Right ventricle myocardium inferior (tissue), 1 donor: ENCODE measurements at regions not wholly inside any gene's neighbourhood (a gene's known extent, or its start where the extent isn't known, plus 50 kb on each side); places are given as distances from the start of the nearest gene placed in this dataset.
A peak's percentile ranks its signal among the peaks of the same experiment; 100 is the strongest.

Experiments
- ATAC-seq: fragments of 200-7000 bp; cut with Tn5 transposase; one replicate; pipeline ENCODE4 v1.9.1; 2020; ENCODE audit warnings: mild to moderate bottlenecking, moderate library complexity
- DNase-seq: peaks from one replicate; pipeline ENCODE4 v3.0.0; 2021; ENCODE audit errors: missing footprints
- intact Hi-C: fragments of 100-400 bp; cut with DNase I; formaldehyde crosslinking; loops from one replicate; pipeline ENCODE4 v1.11.0; 2022
- donor health status: DM: no; HTN: yes; CAD: no; lungs with severe emphysema.

DNA sequence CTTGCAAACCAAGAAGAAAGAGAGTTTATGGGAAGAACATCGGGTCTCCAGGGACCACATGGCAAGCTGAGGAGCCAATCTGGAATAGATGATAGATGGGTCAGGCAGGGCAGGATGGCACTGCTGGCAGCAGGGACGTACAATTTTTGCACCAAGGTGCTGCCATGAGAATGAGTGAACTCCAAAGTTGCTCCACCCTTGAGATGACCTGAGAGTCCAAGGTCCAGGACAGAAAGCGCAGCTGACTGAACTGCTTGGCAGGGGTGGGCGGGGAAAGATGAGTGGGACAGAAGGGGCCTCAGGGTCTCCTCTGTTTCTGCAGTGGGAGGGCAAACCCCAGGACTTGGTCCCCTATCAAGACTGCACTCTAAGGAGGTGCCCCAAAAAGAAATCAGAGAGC lies 136.7 kb upstream of the GSC start:
- intact Hi-C loops: loop anchor here (10.0 kb wide), 1 partner anchor 188 kb away; no protein-coding TSS in a partner anchor
- ATAC-seq: peak; percentile 5
- DNase-seq: no peak

DNA sequence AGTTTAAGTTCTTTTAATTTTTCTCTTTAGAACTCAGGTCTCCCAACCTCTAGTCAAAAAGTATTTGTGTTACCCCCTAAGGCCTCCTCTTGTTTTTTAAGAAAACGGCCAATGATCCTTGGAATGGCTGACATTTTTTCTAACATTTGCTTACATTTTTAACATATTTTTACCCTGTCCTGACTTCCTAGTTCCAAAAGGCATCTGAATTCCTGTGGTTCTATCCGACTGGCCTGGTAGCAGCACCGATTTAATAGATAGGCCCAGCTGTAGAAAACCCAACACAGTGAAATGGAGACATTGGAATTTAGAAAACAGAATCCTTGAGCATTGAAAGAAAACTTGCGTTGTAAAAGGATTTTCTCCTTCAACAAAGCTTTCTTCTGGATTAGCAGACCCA lies 134.7 kb upstream of the GSC start:
- DNase-seq (no peak), ATAC-seq (no peak)
- intact Hi-C loops: loop anchor here (10.0 kb wide), 1 partner anchor 190 kb away; no protein-coding TSS in a partner anchor

DNA sequence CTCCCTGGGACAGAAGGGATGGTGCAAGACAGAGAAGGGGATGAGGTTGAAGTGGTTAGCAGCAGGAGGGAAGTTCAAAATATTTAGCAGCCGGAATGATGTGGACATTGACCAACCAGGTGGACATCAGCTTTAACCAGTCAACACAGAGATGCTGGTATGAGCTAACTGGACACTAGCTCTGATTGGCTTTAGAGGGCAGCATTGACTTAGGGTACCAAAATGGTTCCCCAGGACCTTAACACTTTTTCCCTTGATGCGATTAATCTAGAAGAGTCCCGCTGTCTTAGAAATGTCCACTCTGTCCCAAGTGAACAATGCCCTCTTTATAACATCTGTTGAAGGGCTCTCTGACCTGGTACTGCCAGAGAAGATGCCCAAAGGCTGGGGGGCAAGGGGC lies 134.0 kb upstream of the GSC start:
- DNase-seq (no peak), ATAC-seq (no peak)
- intact Hi-C loops: loop anchor here (10.0 kb wide), 1 partner anchor 191 kb away; no protein-coding TSS in a partner anchor

DNA sequence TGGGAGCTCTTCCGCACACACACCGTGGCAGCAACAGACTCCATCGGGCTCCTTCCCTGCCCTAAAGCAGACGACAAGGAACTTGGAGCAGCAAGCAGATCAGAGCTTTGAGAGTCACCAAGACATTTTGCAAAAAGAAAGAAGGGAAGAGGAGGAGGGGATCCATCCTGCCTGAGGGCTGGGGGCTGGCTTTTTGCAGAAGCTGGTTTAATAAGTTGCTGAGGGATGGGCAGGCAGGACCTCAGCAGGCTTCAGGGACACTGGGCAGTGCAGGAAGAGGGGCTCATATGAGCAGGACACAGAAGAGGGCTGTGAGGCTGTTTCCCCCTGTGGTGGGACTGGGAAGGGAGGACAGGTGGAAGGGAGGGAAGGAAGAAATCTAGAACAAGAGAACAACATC lies 133.4 kb upstream of the GSC start:
- intact Hi-C loops: loop anchor here (10.0 kb wide), 1 partner anchor 191 kb away; no protein-coding TSS in a partner anchor
- DNase-seq (no peak), ATAC-seq (no peak)

DNA sequence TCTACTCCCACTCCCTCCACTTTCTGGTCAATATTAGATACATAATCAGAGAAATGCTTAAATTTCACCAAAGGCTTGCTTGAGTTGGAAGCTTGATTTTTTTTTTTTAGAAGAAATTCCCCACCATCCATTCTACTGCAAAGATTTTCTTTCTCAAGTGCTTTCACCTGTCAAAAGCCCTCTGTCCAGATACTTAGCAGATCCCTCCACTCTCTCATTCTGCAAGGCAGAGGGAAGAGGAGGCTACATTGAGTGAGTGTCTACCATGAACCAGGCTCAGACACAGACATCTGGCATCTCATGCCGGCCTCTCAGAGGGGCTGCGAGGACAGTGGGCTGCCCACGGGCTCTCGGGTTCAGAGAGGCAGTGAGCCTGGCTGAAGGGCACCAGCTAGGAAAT lies 127.6 kb upstream of the GSC start:
- intact Hi-C loops: no loop called here
- ATAC-seq (no peak), DNase-seq (no peak)

DNA sequence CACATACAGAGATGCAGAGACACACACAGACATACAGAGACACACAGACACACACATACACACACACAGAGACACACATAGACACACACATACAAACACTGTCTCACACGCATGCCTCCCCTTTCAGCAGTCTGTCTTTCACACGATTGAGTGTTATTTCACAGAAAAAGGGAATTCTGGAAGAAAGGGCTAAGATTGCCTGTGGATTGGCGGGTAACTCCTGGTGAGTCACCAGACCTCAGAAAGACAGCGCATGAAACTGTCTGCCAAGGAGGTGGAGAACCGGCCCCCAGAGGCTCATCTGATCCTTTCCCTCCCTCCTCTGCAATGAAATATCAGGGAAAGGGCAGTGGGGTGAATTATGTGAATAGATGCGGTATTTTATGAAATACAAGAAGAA lies 127.2 kb upstream of the GSC start:
- DNase-seq (no peak), ATAC-seq (peak; percentile 77)
- intact Hi-C loops: no loop called here

DNA sequence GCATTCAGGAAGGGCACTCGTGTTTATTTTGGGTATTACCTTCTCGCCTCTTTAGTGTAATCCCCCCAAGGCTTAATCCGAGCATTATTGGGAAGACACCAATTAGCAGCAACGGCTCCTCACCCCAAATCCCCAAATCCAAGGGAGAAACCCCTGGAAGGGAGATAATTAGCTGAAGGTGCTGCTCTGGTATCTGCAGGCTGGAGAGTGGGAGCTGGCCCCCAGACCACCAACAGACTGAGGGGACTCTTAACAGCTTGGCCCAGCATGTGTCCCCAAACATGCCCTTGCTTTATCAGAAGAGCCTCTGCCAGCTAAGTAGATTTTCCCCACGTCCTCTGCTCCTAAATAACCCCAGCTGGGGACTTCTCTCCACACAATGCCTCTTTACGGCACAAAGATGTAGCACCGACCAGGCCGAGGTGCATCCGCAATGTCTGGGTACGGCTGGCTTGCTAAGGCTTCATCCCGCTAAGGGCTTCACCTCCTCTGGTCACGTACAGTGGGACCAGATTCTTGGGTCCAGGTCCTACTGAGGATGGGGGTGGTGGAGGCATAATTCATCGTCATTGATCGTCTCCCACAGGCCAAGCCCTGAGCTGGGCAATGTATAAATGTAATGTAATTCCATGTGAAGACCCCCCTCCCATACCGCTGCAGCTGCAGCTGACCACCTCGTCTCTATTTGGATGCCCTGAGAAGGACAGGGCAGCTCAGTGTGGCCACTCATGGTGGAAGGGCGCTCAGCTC lies 123.7 kb upstream of the GSC start:
- intact Hi-C loops: no loop called here
- no peak for DNase-seq
- ATAC-seq: no peak

DNA sequence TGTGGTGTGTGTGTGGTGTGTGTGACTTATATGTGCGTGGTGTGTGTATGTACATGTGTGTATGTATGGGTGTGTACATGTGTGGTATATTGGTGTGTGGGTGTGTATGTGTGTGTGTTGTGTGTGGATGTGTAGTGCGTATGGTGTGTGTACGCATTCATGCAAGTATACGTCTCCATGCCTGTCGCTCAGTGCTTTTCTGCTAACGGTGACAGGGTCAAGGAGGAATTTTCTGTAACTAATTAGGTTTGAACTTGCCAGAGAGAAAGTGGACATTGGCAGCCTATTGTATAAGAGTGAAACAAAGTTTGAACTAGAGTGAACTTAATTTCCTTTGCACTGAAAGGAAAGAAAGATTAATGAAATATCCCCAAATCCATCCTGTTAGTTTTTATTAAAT lies 120.9 kb upstream of the GSC start:
- ATAC-seq (no peak), DNase-seq (no peak)
- intact Hi-C loops: no loop called here

DNA sequence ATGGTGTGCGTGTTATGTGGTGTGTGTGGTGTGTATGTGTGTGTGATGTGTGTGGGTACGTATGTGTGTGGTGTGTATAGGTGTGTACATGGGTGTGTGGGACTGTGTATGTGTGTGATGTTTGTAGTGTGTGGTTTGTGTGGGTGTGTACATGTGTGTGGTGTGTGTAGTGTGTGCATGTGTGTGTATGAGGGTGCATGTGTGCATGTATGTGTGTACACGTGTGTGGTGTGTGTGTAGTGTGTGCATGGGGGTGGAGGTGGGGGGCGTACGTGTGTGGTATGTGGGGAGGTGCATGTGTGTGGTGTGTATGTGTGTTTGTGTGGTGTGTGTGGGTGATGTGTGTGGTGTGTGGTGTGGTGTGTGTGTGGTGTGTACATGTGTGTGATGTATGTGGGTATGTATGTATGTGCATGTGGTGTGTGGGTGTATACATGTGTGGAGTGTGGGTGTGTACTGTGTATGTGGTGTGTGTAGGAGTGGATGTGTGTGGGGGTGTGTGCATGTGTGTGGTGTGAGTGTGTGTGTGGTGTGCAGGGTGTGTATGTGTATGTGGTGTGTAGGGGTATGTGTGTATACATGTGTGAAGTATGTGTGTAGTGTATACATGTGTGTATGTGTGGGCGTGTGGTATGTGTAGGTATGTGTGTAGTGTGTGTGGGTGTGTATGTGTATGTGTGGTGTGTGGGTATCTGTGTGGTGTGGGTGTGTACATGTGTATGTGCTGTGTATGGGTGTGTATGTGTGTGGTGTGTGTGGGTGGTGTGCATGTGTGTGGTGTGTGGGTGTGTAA lies 119.8 kb upstream of the GSC start:
- ATAC-seq (no peak), DNase-seq (no peak)
- intact Hi-C loops: no loop called here

DNA sequence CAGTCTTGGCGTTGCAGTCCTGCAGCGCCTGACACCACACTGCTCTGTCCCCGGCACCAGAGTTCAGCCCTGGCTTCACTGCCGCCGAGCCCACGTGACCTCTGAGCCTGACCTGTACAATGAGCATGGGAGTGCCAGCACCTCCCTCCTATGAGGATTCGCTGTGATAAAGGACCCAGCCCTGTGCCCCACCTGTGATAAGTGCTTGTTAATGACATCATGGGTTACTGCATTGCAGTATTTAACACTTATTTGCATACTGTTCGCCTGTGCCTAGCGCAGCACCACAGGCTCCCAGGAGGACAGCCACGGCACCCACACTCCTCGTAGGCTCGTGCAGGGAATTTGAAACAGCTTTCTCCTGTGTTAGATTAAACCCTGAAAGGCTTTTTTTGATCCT lies 118.2 kb upstream of the GSC start:
- ATAC-seq (no peak), DNase-seq (no peak)
- intact Hi-C loops: no loop called here

DNA sequence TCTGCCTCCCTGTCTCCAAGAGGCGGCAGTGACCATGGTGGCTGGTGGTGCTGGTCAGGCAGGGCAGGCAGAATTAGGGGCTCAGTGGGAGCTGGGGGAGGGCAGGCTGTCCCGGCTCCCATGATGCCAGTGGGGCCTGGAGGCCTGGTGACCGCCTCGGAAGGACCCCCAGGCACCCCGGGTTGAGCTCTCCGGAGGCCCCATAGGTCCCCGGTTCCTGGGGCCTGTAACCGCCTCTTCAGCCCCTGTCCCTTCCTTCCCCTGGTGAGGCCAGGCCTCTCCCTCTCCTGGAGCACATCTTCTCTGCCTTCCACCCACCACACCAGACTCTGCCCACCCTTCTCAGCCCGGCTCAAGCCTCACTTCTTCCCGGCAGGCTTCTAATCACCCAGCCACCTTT lies 117.7 kb upstream of the GSC start:
- no peak for ATAC-seq
- intact Hi-C loops: no loop called here
- DNase-seq: no peak

DNA sequence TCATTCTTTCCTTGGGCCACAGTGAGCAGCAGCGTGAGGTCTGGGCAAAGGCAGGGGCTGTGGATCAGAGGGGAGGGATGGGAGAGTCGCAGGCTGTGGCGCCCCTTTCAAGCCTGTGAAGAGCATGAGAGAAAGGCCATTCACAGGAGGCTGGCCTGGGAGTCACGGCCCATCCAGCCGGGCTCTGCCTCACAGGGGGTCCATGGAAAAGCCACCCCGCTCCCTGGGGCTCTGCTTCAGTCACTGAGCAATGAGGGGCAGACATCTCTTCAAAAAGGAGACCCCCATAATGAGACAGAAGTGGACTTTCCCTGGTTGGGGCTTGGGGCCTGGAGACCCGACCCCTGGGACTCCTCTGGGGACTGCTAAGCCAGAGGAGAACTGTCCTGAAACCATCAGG lies 117.0 kb upstream of the GSC start:
- no peak for DNase-seq
- intact Hi-C loops: no loop called here
- ATAC-seq: no peak

DNA sequence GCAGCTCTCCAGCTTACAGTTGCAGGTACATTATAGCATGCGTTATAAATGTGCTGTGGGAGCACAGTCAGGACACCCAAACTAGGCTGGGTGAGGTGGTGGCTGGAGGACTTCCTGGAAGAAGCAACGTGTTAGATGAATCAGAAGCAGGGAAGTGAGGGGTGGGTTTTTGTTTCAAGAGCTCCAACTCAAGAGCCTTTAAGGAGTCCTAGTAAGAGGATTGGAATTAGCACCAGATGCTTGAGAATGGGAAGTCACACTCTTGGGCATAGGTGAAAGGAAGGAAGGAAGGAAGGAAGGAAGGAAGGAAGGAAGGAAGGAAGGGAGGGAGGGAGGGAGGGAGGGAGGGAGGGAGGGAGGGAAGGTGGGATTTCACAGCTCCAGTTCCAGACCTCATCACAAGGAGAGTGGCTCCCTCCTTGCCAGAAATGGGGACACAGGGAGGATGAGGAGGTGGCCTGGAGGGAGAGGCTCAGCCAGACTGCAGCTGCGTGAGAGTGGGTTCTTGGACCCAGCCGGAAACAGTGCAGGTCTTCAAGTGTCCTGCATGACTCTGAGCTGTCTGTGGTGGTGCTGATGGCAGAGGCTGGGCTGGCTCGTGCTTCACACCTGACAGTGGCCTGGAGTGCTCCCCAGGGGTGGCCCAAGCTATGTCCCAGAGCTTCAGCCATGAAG lies 115.7 kb upstream of the GSC start:
- ATAC-seq: no peak
- no peak for DNase-seq
- intact Hi-C loops: no loop called here

DNA sequence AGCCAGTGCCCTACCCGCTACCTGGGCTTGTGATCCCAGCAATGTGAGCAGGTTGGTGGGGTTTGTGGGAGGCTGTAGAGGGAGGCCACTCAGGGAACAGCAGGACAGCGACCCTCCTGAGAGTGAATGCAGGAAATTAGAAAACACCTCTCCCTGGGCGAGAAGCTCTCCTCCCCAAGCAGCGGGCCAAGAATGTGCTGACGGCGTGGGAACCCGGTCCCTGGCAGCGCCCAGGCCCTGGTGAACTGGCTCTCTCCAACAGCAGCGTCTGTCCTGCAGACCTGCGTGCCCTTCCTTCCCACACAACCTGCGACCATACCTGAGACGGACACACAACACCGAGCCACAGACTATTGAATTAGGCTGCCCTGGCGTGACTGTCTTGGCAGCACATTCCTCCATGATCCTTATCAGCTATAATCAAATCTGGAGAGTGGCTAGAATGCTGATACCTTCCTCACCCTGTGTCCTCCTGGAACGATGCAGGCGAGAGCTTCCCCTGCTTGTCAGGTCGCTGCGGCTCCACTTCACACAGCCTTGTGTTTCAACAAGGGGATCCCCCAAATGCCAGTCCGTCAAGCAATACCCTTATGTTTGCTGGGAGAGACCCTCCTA lies 114.8 kb upstream of the GSC start:
- no peak for DNase-seq
- intact Hi-C loops: no loop called here
- ATAC-seq: no peak

DNA sequence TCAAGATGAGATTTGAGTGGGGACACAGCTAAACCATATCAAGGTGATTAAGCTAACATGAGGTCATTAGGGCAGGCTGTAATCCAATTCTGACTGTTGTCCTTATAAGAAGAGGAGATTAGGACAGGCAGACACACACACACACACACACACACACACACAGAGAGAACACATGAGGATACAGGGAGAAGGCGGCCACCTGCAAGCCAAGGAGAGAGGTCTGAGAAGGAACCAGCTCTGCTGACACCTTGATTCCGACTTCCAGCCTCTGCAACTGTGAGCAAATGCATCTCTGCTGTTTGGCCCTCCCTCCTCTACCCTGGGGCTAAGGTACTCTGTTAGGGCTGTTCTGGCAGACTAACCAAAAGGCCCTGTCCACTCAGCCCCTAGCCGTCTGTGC lies 112.5 kb upstream of the GSC start:
- no peak for ATAC-seq
- intact Hi-C loops: no loop called here
- DNase-seq: no peak

DNA sequence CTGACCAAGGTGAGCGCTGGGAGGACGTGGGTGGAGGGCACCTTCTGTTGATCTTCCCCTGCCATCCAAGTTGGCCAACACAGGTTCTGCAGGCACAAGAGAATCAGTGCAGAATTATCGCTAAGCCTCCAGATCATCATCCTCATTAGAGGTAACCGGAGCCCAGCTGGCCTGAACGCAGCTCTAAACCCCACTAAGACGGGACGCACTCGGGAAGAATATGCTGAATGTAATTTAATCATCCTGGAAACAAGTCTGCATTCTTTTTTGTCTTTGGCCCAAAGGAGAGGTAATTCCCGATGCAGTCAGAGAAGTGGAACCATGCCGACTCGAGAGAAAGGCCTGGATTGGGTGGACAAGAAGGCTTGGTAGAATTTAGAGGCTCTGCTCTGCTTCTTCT lies 111.0 kb upstream of the GSC start:
- intact Hi-C loops: no loop called here
- ATAC-seq: no peak
- DNase-seq: no peak

DNA sequence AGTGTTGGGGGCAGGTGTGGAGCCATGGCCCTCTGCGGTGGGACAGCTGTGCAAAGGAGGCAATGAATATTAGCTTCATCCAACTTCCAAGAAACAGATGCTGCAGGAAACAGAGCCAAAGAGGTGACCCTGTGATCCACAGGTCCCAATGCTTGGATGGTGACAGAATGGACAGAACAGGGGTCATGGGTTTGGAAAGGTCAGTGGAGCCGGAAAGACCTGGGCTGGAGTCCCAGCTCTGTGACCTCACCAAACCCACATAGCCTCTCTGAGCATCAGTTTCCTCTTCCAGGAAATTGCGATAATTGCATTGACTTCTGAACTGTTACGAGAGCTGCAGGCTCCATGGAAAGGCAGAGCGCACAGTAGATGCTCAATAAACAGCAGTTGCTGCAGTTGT lies 110.2 kb upstream of the GSC start:
- intact Hi-C loops: no loop called here
- ATAC-seq (no peak), DNase-seq (no peak)

DNA sequence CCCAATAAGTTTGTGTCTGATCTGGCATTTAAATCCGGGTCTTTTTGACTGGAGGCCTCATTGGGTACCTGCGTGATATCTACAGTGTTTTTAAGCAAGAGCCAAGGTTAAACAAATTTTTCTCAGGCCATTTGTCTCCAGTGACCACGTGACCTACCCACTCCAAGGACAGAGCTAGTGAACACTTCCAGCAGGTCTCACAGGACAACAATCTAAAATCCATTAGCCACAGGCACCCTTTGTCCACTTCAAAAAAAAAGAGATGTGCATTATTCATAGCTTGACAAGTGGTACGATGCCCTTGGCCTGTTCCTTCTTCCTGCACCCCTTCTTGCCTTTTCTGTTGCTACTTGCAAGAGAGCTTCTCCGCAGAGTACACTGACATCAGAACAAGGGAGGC lies 109.6 kb upstream of the GSC start:
- ATAC-seq (no peak), DNase-seq (no peak)
- intact Hi-C loops: no loop called here

DNA sequence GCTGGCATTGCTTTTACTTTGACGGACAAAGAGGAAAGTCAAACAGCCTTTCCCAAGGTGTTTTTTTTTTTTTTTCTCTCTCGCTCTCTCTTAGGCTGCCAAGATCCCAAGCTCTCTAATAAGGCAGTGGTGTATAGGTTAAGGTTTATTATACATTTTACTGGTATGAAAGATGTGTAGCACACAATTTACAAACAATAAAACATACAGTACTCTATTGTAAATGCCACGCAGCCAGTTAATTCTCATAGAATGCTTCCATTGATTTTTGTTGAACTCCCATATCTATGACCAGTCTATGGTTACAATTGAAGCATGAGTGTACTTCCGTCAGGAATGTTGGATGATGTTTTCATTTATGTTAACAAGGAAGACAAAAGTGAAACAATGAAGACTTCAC lies 106.4 kb upstream of the GSC start:
- DNase-seq (no peak), ATAC-seq (no peak)
- intact Hi-C loops: no loop called here
